ENCODE measurements at regions not wholly inside any gene's neighbourhood (a gene's known extent, or its start where the extent isn't known, plus 50 kb on each side); places are given as distances from the start of the nearest gene placed in this dataset.
"Not testable (repeated sequence)": the region's sequence is repeated elsewhere in the genome, so short reads cannot be mapped to it uniquely, and the experiment has no call there.

GRCh38 chr11:109964487-109964886 is 128.7 kb upstream of the ZC3H12C start:
- Histone ChIP-seq H3K4me2 (no peak overlapping the region), H3K79me2 (ENCODE audit: low read depth) (no peaks in the 10 kb centered on the region), H3K27ac (no peak overlapping the region), H3K9me3 (ENCODE audit: low read depth) (no peaks in the 10 kb centered on the region), H3K4me1 (peaks cover 17% of the 10 kb centered on the region), H3K36me3 (no peaks in the 10 kb centered on the region), H2AFZ (replicated peaks) (no peak overlapping the region), H4K20me1 (ENCODE audit: low read depth) (no peaks in the 10 kb centered on the region), H3K9ac (no peak overlapping the region), H3F3A (ENCODE audit: low read depth) (no peaks in the 10 kb centered on the region), H3K27me3 (no peaks in the 10 kb centered on the region), H3K4me3 (no peak overlapping the region)
- Mint-ChIP-seq H3K27ac (no peak overlapping the region), H3K4me1 (peaks cover 23% of the 10 kb centered on the region), H3K27me3 (ENCODE audit: insufficient read depth, low read depth) (peaks cover 7% of the 10 kb centered on the region), H3K4me3 (no peak overlapping the region), H3K9me3 (peaks cover 5% of the 10 kb centered on the region), H3K36me3 (no peaks in the 10 kb centered on the region)
- TF ChIP-seq EZH2phosphoT487 (IDR thresholded peaks at IDR 0.05) (no peak), CTCF (IDR thresholded peaks at IDR 0.05) (no peak), EZH2 (IDR thresholded peaks at IDR 0.05) (no peak)
- no peak for DNase-seq (ENCODE audit: low spot score)

- peaks cover 14% of the 10 kb centered on the region for H3K4me1 ChIP-seq
- not testable (repeated sequence) for H3K4me3 ChIP-seq; H3K36me3 Mint-ChIP-seq; H3K27ac ChIP-seq; H3K27ac Mint-ChIP-seq; H3F3A ChIP-seq (ENCODE audit: low read depth); H3K9me3 ChIP-seq (ENCODE audit: low read depth); H3K4me2 ChIP-seq; H3K36me3 ChIP-seq; H3K4me3 Mint-ChIP-seq; H3K27me3 ChIP-seq; H2AFZ ChIP-seq (replicated peaks); DNase-seq (ENCODE audit: low spot score); H3K9ac ChIP-seq; H3K9me3 Mint-ChIP-seq; H3K27me3 Mint-ChIP-seq (ENCODE audit: insufficient read depth, low read depth); H3K79me2 ChIP-seq (ENCODE audit: low read depth); H4K20me1 ChIP-seq (ENCODE audit: low read depth)
- peaks cover 17% of the 10 kb centered on the region for H3K4me1 Mint-ChIP-seq
Observed at GRCh38 chr11:109965445-109965844, 127.7 kb upstream of the ZC3H12C start.

GRCh38 chr11:109965926-109966325 is 127.3 kb upstream of the ZC3H12C start:
- not testable (repeated sequence) for H3K27ac ChIP-seq; H3K9me3 ChIP-seq (ENCODE audit: low read depth); H3K4me3 Mint-ChIP-seq; H3K4me2 ChIP-seq; H2AFZ ChIP-seq (replicated peaks); H3K27me3 ChIP-seq; H3K27me3 Mint-ChIP-seq (ENCODE audit: insufficient read depth, low read depth); H3K9me3 Mint-ChIP-seq; H3K79me2 ChIP-seq (ENCODE audit: low read depth); H3K4me3 ChIP-seq; H3K27ac Mint-ChIP-seq; H4K20me1 ChIP-seq (ENCODE audit: low read depth); H3K36me3 ChIP-seq; H3F3A ChIP-seq (ENCODE audit: low read depth); H3K36me3 Mint-ChIP-seq; H3K9ac ChIP-seq; DNase-seq (ENCODE audit: low spot score)
- H3K4me1 ChIP-seq: peaks cover 15% of the 10 kb centered on the region
- H3K4me1 Mint-ChIP-seq: peaks cover 13% of the 10 kb centered on the region

- not testable (repeated sequence) for H2AFZ ChIP-seq (replicated peaks); H3K79me2 ChIP-seq (ENCODE audit: low read depth); H3K27ac Mint-ChIP-seq; H3K9me3 ChIP-seq (ENCODE audit: low read depth); H3K9ac ChIP-seq; H3K4me3 ChIP-seq; H3F3A ChIP-seq (ENCODE audit: low read depth); H3K27me3 ChIP-seq; H3K4me3 Mint-ChIP-seq; H3K36me3 ChIP-seq; H3K27ac ChIP-seq; H3K27me3 Mint-ChIP-seq (ENCODE audit: insufficient read depth, low read depth); H3K9me3 Mint-ChIP-seq; H3K4me2 ChIP-seq; H4K20me1 ChIP-seq (ENCODE audit: low read depth); DNase-seq (ENCODE audit: low spot score); H3K36me3 Mint-ChIP-seq
- peaks cover 12% of the 10 kb centered on the region for H3K4me1 Mint-ChIP-seq
- H3K4me1 ChIP-seq: peaks cover 16% of the 10 kb centered on the region
Observed at GRCh38 chr11:109967136-109967535, 126.1 kb upstream of the ZC3H12C start.

GRCh38 chr11:109968299-109968698 is 124.9 kb upstream of the ZC3H12C start:
- H3K27me3 Mint-ChIP-seq (ENCODE audit: insufficient read depth, low read depth): peaks cover 3% of the 10 kb centered on the region
- H3K79me2 ChIP-seq (ENCODE audit: low read depth): no peaks in the 10 kb centered on the region
- H3K4me3 ChIP-seq: no peak overlapping the region
- peaks cover 6% of the 10 kb centered on the region for H3K4me1 Mint-ChIP-seq
- H3K27ac Mint-ChIP-seq: no peak overlapping the region
- H2AFZ ChIP-seq (replicated peaks): no peak overlapping the region
- no peaks in the 10 kb centered on the region for H4K20me1 ChIP-seq (ENCODE audit: low read depth)
- TF ChIP-seq CTCF (IDR thresholded peaks at IDR 0.05): no peak
- TF ChIP-seq EZH2 (IDR thresholded peaks at IDR 0.05): no peak
- no peak for TF ChIP-seq EZH2phosphoT487 (IDR thresholded peaks at IDR 0.05)
- H3F3A ChIP-seq (ENCODE audit: low read depth): no peaks in the 10 kb centered on the region
- no peak overlapping the region for H3K4me3 Mint-ChIP-seq
- no peak overlapping the region for H3K4me2 ChIP-seq
- no peaks in the 10 kb centered on the region for H3K36me3 Mint-ChIP-seq
- H3K4me1 ChIP-seq: peaks cover 13% of the 10 kb centered on the region
- no peaks in the 10 kb centered on the region for H3K9me3 Mint-ChIP-seq
- no peaks in the 10 kb centered on the region for H3K27me3 ChIP-seq
- no peaks in the 10 kb centered on the region for H3K36me3 ChIP-seq
- DNase-seq (ENCODE audit: low spot score): no peak
- no peak overlapping the region for H3K27ac ChIP-seq
- no peak overlapping the region for H3K9ac ChIP-seq
- no peaks in the 10 kb centered on the region for H3K9me3 ChIP-seq (ENCODE audit: low read depth)
